ENCODE measurements at regions not wholly inside any gene's neighbourhood (a gene's known extent, or its start where the extent isn't known, plus 50 kb on each side); places are given as distances from the start of the nearest gene placed in this dataset.
"Not testable (repeated sequence)": the region's sequence is repeated elsewhere in the genome, so short reads cannot be mapped to it uniquely, and the experiment has no call there.

- TF ChIP-seq NFIC (IDR thresholded peaks at IDR 0.05; ENCODE audit: low read depth, low read length) = not testable (repeated sequence)
- TF ChIP-seq, protein P1, sequence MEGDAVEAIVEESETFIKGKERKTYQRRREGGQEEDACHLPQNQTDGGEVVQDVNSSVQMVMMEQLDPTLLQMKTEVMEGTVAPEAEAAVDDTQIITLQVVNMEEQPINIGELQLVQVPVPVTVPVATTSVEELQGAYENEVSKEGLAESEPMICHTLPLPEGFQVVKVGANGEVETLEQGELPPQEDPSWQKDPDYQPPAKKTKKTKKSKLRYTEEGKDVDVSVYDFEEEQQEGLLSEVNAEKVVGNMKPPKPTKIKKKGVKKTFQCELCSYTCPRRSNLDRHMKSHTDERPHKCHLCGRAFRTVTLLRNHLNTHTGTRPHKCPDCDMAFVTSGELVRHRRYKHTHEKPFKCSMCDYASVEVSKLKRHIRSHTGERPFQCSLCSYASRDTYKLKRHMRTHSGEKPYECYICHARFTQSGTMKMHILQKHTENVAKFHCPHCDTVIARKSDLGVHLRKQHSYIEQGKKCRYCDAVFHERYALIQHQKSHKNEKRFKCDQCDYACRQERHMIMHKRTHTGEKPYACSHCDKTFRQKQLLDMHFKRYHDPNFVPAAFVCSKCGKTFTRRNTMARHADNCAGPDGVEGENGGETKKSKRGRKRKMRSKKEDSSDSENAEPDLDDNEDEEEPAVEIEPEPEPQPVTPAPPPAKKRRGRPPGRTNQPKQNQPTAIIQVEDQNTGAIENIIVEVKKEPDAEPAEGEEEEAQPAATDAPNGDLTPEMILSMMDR (IDR thresholded peaks at IDR 0.05 in 2 of 3, conservative IDR thresholded peaks at IDR 0.05 in 1 of 3; ENCODE audit: control insufficient read depth in 2 of 3, extremely low read depth in 1 of 3, insufficient read depth in 1 of 3, low read depth in 3 of 3, low read length in 3 of 3) = not testable (repeated sequence)
Observed at GRCh38 chr9:40106003-40106782, 750.7 kb downstream of the SPATA31A1 start.
